Neutrophil (primary cell): ENCODE measurements at regions not wholly inside any gene's neighbourhood (a gene's known extent, or its start where the extent isn't known, plus 50 kb on each side); places are given as distances from the start of the nearest gene placed in this dataset.

Experiments
- H3K27ac ChIP-seq: fragments of 200-600 bp; sonication (generic); 2 replicates; pipeline ENCODE4 v1.5.1; 2016; ENCODE audit warnings: mild to moderate bottlenecking, moderate library complexity
- H3K27me3 ChIP-seq: fragments of 200-600 bp; sonication (generic); 2 replicates; pipeline ENCODE4 v1.6.0; 2016; ENCODE audit warnings: mild to moderate bottlenecking
- H3K36me3 ChIP-seq: fragments of 200-600 bp; sonication (generic); 2 replicates; pipeline ENCODE4 v1.5.1; 2017
- H3K4me1 ChIP-seq, 2 experiments: fragments of 200-600 bp in 1 of 2; sonication (generic) in 1 of 2; 1 replicate in 1 of 2; 2 replicates in 1 of 2; pipeline versions ENCODE4 v1.5.1 to v1.6.1; 2013 to 2016; ENCODE audit warnings: low read depth in 1 of 2, low read length in 1 of 2, mild to moderate bottlenecking in 1 of 2, moderate library complexity in 1 of 2; ENCODE audit not compliant: control insufficient read depth in 1 of 2, insufficient read depth in 1 of 2
- H3K4me3 ChIP-seq, 2 experiments: fragments of 200-600 bp in 1 of 2; sonication (generic) in 1 of 2; 1 replicate in 1 of 2; 2 replicates in 1 of 2; pipeline ENCODE4 v1.5.1; 2013 to 2016; ENCODE audit warnings: low read depth in 1 of 2, low read length in 1 of 2, mild to moderate bottlenecking in 1 of 2, moderate library complexity in 1 of 2
- H3K9me3 ChIP-seq: fragments of 200-600 bp; sonication (generic); 2 replicates; pipeline ENCODE4 v1.5.1; 2016
- TF ChIP-seq, protein P1 (sequence below): fragments of 200-600 bp; sonication (generic); IDR thresholded peaks from 2 replicates; pipeline ENCODE4 v1.5.1; 2016; ENCODE audit warnings: antibody characterized with exemption

DNA sequence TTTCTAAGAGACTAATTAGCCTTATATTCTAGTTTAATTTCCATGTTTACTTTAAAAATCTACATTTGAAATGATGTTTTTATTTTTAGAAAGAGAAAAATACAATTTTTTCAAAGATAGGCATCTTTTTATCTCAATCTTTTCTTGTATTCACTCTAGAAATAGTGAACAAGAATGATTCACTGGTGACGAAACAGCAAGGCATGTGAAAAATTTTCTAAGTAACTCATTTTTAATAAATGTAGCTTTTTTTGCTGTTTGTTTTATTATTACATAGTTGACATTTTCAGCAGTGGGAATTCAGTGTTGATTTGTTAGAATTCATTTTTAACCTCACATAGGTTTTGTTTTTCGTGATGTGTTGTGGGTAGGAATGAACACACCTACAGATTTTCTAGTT, 1226.4 kb downstream of the NSUN3 start:
- H3K4me1 ChIP-seq = no peaks in the 10 kb centered on the region
- TF ChIP-seq, protein P1, sequence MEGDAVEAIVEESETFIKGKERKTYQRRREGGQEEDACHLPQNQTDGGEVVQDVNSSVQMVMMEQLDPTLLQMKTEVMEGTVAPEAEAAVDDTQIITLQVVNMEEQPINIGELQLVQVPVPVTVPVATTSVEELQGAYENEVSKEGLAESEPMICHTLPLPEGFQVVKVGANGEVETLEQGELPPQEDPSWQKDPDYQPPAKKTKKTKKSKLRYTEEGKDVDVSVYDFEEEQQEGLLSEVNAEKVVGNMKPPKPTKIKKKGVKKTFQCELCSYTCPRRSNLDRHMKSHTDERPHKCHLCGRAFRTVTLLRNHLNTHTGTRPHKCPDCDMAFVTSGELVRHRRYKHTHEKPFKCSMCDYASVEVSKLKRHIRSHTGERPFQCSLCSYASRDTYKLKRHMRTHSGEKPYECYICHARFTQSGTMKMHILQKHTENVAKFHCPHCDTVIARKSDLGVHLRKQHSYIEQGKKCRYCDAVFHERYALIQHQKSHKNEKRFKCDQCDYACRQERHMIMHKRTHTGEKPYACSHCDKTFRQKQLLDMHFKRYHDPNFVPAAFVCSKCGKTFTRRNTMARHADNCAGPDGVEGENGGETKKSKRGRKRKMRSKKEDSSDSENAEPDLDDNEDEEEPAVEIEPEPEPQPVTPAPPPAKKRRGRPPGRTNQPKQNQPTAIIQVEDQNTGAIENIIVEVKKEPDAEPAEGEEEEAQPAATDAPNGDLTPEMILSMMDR = no peak
- H3K9me3 ChIP-seq = no peaks in the 10 kb centered on the region
- no peaks in the 10 kb centered on the region for H3K36me3 ChIP-seq
- H3K27me3 ChIP-seq = no peaks in the 10 kb centered on the region
- no peak overlapping the region for H3K4me3 ChIP-seq
- H3K27ac ChIP-seq = no peak overlapping the region

DNA sequence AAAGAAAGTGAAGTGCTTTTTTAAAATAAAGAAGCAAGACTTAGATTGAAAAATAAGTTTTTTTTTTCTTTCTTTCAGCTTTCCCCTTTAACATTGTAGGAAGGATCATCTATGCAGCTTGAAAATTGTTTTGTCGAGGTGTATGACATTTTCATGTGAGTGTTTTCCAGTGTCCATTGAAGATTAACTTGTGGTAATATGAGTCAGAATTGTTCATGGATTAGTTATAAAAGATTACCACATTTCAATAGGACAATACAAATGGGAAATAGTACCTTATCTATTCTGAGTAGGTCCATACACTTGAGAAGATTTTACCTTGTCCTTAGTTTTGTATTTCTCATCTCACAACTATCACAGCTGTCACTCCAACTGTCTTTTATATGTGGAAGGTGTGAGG, 1234.7 kb downstream of the NSUN3 start:
- H3K4me3 ChIP-seq = no peak overlapping the region
- no peak overlapping the region for H3K27ac ChIP-seq
- H3K36me3 ChIP-seq = no peaks in the 10 kb centered on the region
- no peaks in the 10 kb centered on the region for H3K4me1 ChIP-seq
- TF ChIP-seq, protein P1 = no peak
- no peaks in the 10 kb centered on the region for H3K27me3 ChIP-seq
- H3K9me3 ChIP-seq = no peaks in the 10 kb centered on the region

DNA sequence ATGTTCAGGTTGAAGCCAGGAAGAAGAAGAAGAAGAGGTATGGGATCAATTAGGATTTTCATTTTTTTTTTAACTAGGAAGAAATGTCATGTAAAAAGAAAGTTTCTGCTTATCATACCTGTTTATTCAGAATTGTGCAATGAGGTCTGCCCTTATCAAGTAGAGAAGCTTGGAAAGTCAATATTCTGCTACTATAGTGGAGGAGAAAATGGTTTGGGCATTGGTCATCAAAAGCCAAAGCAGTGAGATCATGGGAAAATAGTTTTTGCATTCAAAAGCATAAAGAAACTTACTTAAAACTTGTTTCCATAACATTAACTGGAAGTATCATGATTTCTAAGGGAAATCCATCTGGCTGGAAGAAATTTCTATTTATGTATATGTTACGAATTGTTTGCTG, 1239.2 kb downstream of the NSUN3 start:
- Histone ChIP-seq H3K36me3 (no peaks in the 10 kb centered on the region), H3K27ac (no peak overlapping the region), H3K4me3 (no peak overlapping the region), H3K4me1 (no peaks in the 10 kb centered on the region), H3K27me3 (no peaks in the 10 kb centered on the region), H3K9me3 (no peaks in the 10 kb centered on the region)
- TF ChIP-seq, protein P1 = no peak

DNA sequence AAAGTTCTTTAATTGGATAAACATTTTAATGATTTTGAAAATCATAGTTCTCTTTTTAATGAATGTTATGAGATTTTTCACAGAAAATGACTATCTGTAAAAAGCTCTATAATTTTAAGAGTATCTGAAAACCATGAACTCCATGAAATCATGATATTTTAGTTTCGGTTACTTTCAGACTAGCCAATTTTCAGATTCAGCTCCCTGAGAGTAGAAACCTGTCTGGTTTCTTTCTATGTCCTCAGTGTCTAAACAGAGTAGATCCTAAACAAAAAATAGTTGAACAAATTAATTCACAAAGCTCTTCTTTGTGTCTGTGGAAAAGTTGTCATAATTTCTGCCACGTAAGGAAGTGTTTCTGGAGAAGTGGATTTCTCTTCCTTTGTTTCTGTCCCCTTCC, 1247.7 kb downstream of the NSUN3 start:
- H3K4me3 ChIP-seq = no peak overlapping the region
- H3K27ac ChIP-seq = no peak overlapping the region
- H3K4me1 ChIP-seq = no peaks in the 10 kb centered on the region
- no peaks in the 10 kb centered on the region for H3K9me3 ChIP-seq
- H3K36me3 ChIP-seq = no peaks in the 10 kb centered on the region
- TF ChIP-seq, protein P1 = no peak
- no peaks in the 10 kb centered on the region for H3K27me3 ChIP-seq

DNA sequence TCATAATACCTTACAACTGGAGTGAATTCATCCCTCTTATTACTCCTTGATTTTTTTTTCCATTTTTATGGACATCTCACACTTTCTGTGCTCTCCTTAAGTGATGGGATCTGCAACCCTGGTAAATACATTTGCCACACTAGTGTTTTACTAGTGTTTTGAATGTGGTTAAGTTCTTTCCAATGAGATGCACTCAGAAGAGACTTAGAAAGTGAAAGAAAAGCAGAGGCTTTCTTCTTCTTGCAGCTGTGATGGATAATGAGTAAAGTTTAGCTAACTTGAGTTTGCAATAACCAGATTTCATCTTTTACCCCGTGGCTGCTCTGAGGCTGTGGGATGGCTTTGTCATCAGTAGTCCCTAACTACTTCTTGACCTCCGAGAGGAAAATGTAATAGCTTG, 1248.4 kb downstream of the NSUN3 start:
- Histone ChIP-seq H3K4me3 (no peak overlapping the region), H3K9me3 (no peaks in the 10 kb centered on the region), H3K27ac (no peak overlapping the region), H3K36me3 (no peaks in the 10 kb centered on the region), H3K4me1 (no peaks in the 10 kb centered on the region), H3K27me3 (no peaks in the 10 kb centered on the region)
- TF ChIP-seq, protein P1 = no peak

DNA sequence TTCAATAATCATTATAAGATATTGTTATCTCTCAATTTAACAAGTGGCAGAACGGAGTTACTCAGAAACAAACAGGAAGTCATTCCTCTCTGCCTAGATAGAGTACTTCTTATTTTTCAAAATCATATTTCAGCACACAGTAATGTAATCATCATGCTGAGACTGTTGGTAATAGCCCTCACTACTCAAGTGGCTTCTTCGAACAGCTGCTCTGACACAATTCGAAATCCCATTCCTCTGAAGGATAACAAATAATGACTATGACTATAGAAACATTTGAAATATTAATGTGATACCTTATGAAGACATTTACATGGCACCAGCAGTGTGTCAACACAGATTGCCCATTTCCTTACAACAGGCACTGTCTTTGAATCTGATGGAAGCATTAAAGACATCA, 1249.8 kb downstream of the NSUN3 start:
- no peak overlapping the region for H3K4me3 ChIP-seq
- no peak overlapping the region for H3K27ac ChIP-seq
- H3K27me3 ChIP-seq = no peaks in the 10 kb centered on the region
- H3K9me3 ChIP-seq = no peaks in the 10 kb centered on the region
- H3K4me1 ChIP-seq = no peaks in the 10 kb centered on the region
- TF ChIP-seq, protein P1 = no peak
- no peaks in the 10 kb centered on the region for H3K36me3 ChIP-seq
